HCT116 (cell line): ENCODE measurements at regions not wholly inside any gene's neighbourhood (a gene's known extent, or its start where the extent isn't known, plus 50 kb on each side); places are given as distances from the start of the nearest gene placed in this dataset.

ENCODE experiments used
- ATAC-seq: fragments of 200-7000 bp; cut with Tn5 transposase; 2 replicates; pipeline ENCODE4 v1.9.1; 2020; ENCODE audit warnings: mild to moderate bottlenecking, moderate library complexity
- BruUV-seq: library from RNA; stranded (reverse); fragments of 400-500 nt; replicated peaks from 2 replicates; lab custom pipeline; 2021; lab: Mats Ljungman, UMichigan
- CTCF ChIA-PET: fragments of 300-600 bp; sonication (Branson Sonifier 250); formaldehyde crosslinking; loops from one replicate; lab custom pipeline; 2021; ENCODE audit warnings: antibody characterized with exemption; lab: Charles Lee
- POLR2A ChIA-PET: fragments of 300-600, 350-600 bp; sonication (Branson Sonifier 250); formaldehyde crosslinking; loops from one replicate; lab custom pipeline; 2021; ENCODE audit warnings: antibody characterized with exemption; lab: Charles Lee
- RAD21 ChIA-PET, 2 experiments: fragments of 300-600 bp; sonication (Branson Sonifier 250); formaldehyde crosslinking; loops; one replicate each; lab custom pipeline; 2023; ENCODE audit warnings: low total read pairs in 2 of 2; ENCODE audit not compliant: uncharacterized antibody in 2 of 2, unreplicated experiment in 2 of 2, low non-redundant PET in 1 of 2; lab: Charles Lee
- DNase-seq: peaks from one replicate; pipeline ENCODE4 v3.0.0-alpha.2; 2010; ENCODE audit warnings: low read depth, low spot score
- H2AFZ ChIP-seq: fragments of 200-600 bp; shearing (Covaris generic), sonication (generic); 2 replicates; pipeline ENCODE4 v1.6.1; 2017; ENCODE audit warnings: low read depth, mixed run types, mixed read lengths, antibody characterized with exemption, low read length; ENCODE audit not compliant: poor library complexity, severe bottlenecking
- H3K27ac ChIP-seq: 2 replicates; pipeline ENCODE4 v1.5.1; 2012; ENCODE audit warnings: low read depth, low read length
- H3K27me3 ChIP-seq: fragments of 200-600 bp; sonication (generic); 2 replicates; pipeline ENCODE4 v1.6.1; 2016; ENCODE audit warnings: mixed run types, low read length, mixed read lengths; ENCODE audit not compliant: insufficient read depth
- H3K36me3 ChIP-seq, 2 experiments: fragments of 200-500 bp in 1 of 2; fragments of 200-600 bp in 1 of 2; sonication (Bioruptor generic) in 1 of 2; sonication (generic) in 1 of 2; 2 replicates each; pipeline versions ENCODE4 v1.5.1 to v1.6.1; 2014 to 2016; ENCODE audit warnings: low read length in 2 of 2, inconsistent platforms in 1 of 2, mixed read lengths in 1 of 2, mixed run types in 1 of 2; ENCODE audit not compliant: insufficient read depth in 2 of 2, control insufficient read depth in 1 of 2
- H3K4me1 ChIP-seq, 2 experiments: fragments of 200-600 bp in 1 of 2; sonication (generic) in 1 of 2; 2 replicates each; pipeline versions ENCODE4 v1.5.1 to v1.6.1; 2012 to 2017; ENCODE audit warnings: low read length in 2 of 2, inconsistent platforms in 1 of 2, mild to moderate bottlenecking in 1 of 2, mixed read lengths in 1 of 2, mixed run types in 1 of 2, moderate library complexity in 1 of 2; ENCODE audit not compliant: insufficient read depth in 2 of 2, control insufficient read depth in 1 of 2
- H3K4me2 ChIP-seq: fragments of 200-600 bp; sonication (generic); 2 replicates; pipeline ENCODE4 v1.6.1; 2017; ENCODE audit warnings: mixed run types, low read length, mixed read lengths
- H3K4me3 ChIP-seq, 2 experiments: fragments of 200-600 bp in 1 of 2; sonication (generic) in 1 of 2; replicated peaks in 1 of 2; 2 replicates each; pipeline ENCODE4 v1.5.1; 2011 to 2016; ENCODE audit warnings: low read length in 2 of 2, control low read depth in 1 of 2, low read depth in 1 of 2, mild to moderate bottlenecking in 1 of 2, mixed read lengths in 1 of 2, mixed run types in 1 of 2
- H3K79me2 ChIP-seq: fragments of 200-600 bp; sonication (generic); 2 replicates; pipeline ENCODE4 v1.6.1; 2017; ENCODE audit warnings: mild to moderate bottlenecking, mixed run types, low read length, moderate library complexity, mixed read lengths; ENCODE audit not compliant: insufficient read depth
- H3K9ac ChIP-seq: fragments of 200-600 bp; sonication (generic); 2 replicates; pipeline ENCODE4 v1.6.1; 2016; ENCODE audit warnings: low read length, mixed read lengths
- H3K9me2 ChIP-seq: fragments of 200-600 bp; sonication (generic), shearing (Covaris generic); 2 replicates; pipeline ENCODE4 v1.6.1; 2017; ENCODE audit warnings: mixed run types, mild to moderate bottlenecking, moderate library complexity; ENCODE audit not compliant: insufficient read depth
- H3K9me3 ChIP-seq, 2 experiments: fragments of 200-500 bp in 1 of 2; fragments of 200-600 bp in 1 of 2; sonication (Bioruptor generic) in 1 of 2; sonication (generic) in 1 of 2; 2 replicates each; pipeline ENCODE4 v1.6.1; 2014 to 2017; ENCODE audit warnings: low read length in 2 of 2, mixed read lengths in 2 of 2, inconsistent platforms in 1 of 2, low read depth in 1 of 2, mild to moderate bottlenecking in 1 of 2, mixed run types in 1 of 2, moderate library complexity in 1 of 2; ENCODE audit not compliant: control insufficient read depth in 1 of 2, insufficient read depth in 1 of 2
- H4K20me1 ChIP-seq: fragments of 200-600 bp; sonication (generic), shearing (Covaris generic); 2 replicates; pipeline ENCODE4 v1.6.1; 2017; ENCODE audit warnings: mixed run types, mild to moderate bottlenecking, moderate library complexity; ENCODE audit not compliant: insufficient read depth
- CEBPB ChIP-seq: IDR thresholded peaks from 2 replicates; pipeline ENCODE4 v1.6.1; 2012; ENCODE audit warnings: low read depth
- POLR2AphosphoS5 ChIP-seq: IDR thresholded peaks from 2 replicates; pipeline ENCODE4 v1.6.1; 2011; ENCODE audit warnings: mild to moderate bottlenecking, low read depth, low read length, moderate library complexity
- TCF7L2 ChIP-seq: IDR thresholded peaks from 2 replicates; pipeline ENCODE4 v1.7.0; 2011; ENCODE audit warnings: borderline replicate concordance, inconsistent platforms; ENCODE audit not compliant: insufficient read depth, insufficient read length; ENCODE audit errors: extremely low read depth
- intact Hi-C: fragments of 100-400 bp; cut with micrococcal nuclease; formaldehyde crosslinking; loops from 2 replicates; pipeline ENCODE4 v1.10.0; 2022
- TF ChIP-seq, protein P1 (sequence below), 3 experiments: fragments of 200-600 bp in 1 of 3; sonication (generic) in 1 of 3; IDR thresholded peaks in 2 of 3; conservative IDR thresholded peaks in 1 of 3; 2 replicates each; pipeline ENCODE4 v1.5.1; 2012 to 2017; ENCODE audit warnings: low read depth in 2 of 3, low read length in 2 of 3, antibody characterized with exemption in 1 of 3, borderline replicate concordance in 1 of 3, control low read depth in 1 of 3, mild to moderate bottlenecking in 1 of 3, mixed read lengths in 1 of 3, mixed run types in 1 of 3, moderate library complexity in 1 of 3; ENCODE audit not compliant: insufficient read depth in 1 of 3
- TF ChIP-seq, protein P2 (sequence below): IDR thresholded peaks from 2 replicates; pipeline ENCODE4 v1.6.1; 2012; ENCODE audit warnings: low read depth

DNA sequence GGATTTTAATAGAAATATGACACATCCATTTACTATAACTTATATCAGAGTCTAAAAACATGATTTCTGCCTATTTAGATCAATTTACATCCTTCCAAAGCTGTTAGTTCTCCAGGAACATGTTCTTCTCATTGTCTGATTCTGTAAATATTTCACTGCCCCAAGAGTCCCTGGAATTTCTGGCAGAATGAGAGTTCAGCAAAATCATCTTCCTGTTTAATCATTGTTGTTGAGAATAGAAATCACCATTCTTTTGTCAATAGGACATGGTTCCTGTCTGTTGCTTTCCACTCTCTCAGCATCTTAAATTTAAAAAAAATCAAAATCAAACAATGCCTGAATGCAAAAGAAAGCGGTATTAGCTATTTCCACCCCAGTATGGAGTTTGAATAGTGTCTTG is 172.8 kb upstream of the FRMPD4 start:
- no peaks in the 10 kb centered on the region for H3K79me2 ChIP-seq
- DNase-seq (no peak), ATAC-seq (no peak)
- H4K20me1 ChIP-seq: no peaks in the 10 kb centered on the region
- CTCF ChIA-PET: no interaction called here
- BruUV-seq: no TSS peak
- H3K4me3 ChIP-seq: no peak overlapping the region
- no peak overlapping the region for H3K4me2 ChIP-seq
- intact Hi-C loops: no loop called here
- no peaks in the 10 kb centered on the region for H3K9me3 ChIP-seq
- POLR2A ChIA-PET: no interaction called here
- H2AFZ ChIP-seq: no peak overlapping the region
- RAD21 ChIA-PET: no interaction called here
- TF ChIP-seq CEBPB (no peak), POLR2AphosphoS5 (no peak), TCF7L2 (no peak)
- TF ChIP-seq, protein P1, sequence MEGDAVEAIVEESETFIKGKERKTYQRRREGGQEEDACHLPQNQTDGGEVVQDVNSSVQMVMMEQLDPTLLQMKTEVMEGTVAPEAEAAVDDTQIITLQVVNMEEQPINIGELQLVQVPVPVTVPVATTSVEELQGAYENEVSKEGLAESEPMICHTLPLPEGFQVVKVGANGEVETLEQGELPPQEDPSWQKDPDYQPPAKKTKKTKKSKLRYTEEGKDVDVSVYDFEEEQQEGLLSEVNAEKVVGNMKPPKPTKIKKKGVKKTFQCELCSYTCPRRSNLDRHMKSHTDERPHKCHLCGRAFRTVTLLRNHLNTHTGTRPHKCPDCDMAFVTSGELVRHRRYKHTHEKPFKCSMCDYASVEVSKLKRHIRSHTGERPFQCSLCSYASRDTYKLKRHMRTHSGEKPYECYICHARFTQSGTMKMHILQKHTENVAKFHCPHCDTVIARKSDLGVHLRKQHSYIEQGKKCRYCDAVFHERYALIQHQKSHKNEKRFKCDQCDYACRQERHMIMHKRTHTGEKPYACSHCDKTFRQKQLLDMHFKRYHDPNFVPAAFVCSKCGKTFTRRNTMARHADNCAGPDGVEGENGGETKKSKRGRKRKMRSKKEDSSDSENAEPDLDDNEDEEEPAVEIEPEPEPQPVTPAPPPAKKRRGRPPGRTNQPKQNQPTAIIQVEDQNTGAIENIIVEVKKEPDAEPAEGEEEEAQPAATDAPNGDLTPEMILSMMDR (IDR thresholded peaks at IDR 0.05 in 2 of 3, conservative IDR thresholded peaks at IDR 0.05 in 1 of 3; ENCODE audit: borderline replicate concordance in 1 of 3, insufficient read depth in 1 of 3, low read depth in 2 of 3, low read length in 2 of 3): no peak
- TF ChIP-seq, protein P2, sequence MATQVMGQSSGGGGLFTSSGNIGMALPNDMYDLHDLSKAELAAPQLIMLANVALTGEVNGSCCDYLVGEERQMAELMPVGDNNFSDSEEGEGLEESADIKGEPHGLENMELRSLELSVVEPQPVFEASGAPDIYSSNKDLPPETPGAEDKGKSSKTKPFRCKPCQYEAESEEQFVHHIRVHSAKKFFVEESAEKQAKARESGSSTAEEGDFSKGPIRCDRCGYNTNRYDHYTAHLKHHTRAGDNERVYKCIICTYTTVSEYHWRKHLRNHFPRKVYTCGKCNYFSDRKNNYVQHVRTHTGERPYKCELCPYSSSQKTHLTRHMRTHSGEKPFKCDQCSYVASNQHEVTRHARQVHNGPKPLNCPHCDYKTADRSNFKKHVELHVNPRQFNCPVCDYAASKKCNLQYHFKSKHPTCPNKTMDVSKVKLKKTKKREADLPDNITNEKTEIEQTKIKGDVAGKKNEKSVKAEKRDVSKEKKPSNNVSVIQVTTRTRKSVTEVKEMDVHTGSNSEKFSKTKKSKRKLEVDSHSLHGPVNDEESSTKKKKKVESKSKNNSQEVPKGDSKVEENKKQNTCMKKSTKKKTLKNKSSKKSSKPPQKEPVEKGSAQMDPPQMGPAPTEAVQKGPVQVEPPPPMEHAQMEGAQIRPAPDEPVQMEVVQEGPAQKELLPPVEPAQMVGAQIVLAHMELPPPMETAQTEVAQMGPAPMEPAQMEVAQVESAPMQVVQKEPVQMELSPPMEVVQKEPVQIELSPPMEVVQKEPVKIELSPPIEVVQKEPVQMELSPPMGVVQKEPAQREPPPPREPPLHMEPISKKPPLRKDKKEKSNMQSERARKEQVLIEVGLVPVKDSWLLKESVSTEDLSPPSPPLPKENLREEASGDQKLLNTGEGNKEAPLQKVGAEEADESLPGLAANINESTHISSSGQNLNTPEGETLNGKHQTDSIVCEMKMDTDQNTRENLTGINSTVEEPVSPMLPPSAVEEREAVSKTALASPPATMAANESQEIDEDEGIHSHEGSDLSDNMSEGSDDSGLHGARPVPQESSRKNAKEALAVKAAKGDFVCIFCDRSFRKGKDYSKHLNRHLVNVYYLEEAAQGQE: no peak
- no peak overlapping the region for H3K9ac ChIP-seq
- H3K4me1 ChIP-seq: no peaks in the 10 kb centered on the region
- no peak overlapping the region for H3K27ac ChIP-seq
- no peaks in the 10 kb centered on the region for H3K27me3 ChIP-seq
- no peaks in the 10 kb centered on the region for H3K36me3 ChIP-seq
- no peaks in the 10 kb centered on the region for H3K9me2 ChIP-seq
